ENCODE measurements at regions not wholly inside any gene's neighbourhood (a gene's known extent, or its start where the extent isn't known, plus 50 kb on each side); places are given as distances from the start of the nearest gene placed in this dataset.
"Not testable (repeated sequence)": the region's sequence is repeated elsewhere in the genome, so short reads cannot be mapped to it uniquely, and the experiment has no call there.

DNA sequence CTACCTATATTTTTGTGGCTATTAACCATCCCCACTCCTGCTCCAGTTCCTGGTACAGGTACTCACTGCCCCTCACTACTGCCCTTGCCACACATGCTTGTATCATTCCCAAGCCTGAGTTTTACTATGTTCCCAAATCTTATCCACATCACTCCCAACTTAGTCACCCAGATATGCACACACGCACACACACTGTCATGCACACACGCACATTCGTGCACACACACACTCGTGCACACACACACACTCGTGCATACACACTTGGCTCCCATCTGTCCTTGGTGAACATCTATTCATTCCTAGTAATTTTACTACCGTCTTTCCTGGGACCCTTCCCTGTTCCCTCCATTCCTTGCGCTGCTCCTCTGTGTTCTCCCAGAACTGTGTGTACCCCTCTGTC, 287.2 kb upstream of the RNF32 start:
- Histone ChIP-seq H3K27ac (no peak overlapping the region), H3K27me3 (replicated peaks; ENCODE audit: insufficient read depth) (no peaks in the 10 kb centered on the region), H3K9ac (no peak overlapping the region), H3K9me3 (ENCODE audit: low read depth) (no peaks in the 10 kb centered on the region), H3K4me2 (ENCODE audit: unreplicated experiment) (no peak overlapping the region), H3K36me3 (ENCODE audit: low read depth) (no peaks in the 10 kb centered on the region), H4K20me1 (ENCODE audit: insufficient read depth) (no peaks in the 10 kb centered on the region), H3K79me2 (ENCODE audit: insufficient read depth) (no peaks in the 10 kb centered on the region), H3K4me3 (no peak overlapping the region), H2AFZ (no peak overlapping the region), H3K4me1 (ENCODE audit: insufficient read depth) (no peaks in the 10 kb centered on the region), H3F3A (ENCODE audit: insufficient read depth) (no peaks in the 10 kb centered on the region), H3K9me2 (ENCODE audit: insufficient read depth) (no peaks in the 10 kb centered on the region)
- in situ Hi-C loops (cut with MboI), result no loop called here
- DNase-seq, result no peak
- 40 to 45% methylated on average over 7 of the region's 7 CpGs for WGBS, 2 experiments (ENCODE audit: low coverage in 1 of 2, low lambda C conversion rate in 2 of 2, missing lambda C conversion rate in 2 of 2)
- TF ChIP-seq EZH2phosphoT487 (IDR thresholded peaks at IDR 0.05; ENCODE audit: insufficient read depth, low read depth), result no peak
- no peak for TF ChIP-seq EZH2 (IDR thresholded peaks at IDR 0.05; ENCODE audit: insufficient read depth, poor library complexity, severe bottlenecking)

GRCh38 chr7:156347703-156348248, 292.8 kb upstream of the RNF32 start:
- H3K36me3 ChIP-seq (ENCODE audit: low read depth); H3K4me3 ChIP-seq; H3K27me3 ChIP-seq (replicated peaks; ENCODE audit: insufficient read depth); H2AFZ ChIP-seq; H3K9me2 ChIP-seq (ENCODE audit: insufficient read depth); H3F3A ChIP-seq (ENCODE audit: insufficient read depth); H3K4me1 ChIP-seq (ENCODE audit: insufficient read depth); DNase-seq; H3K27ac ChIP-seq; H3K79me2 ChIP-seq (ENCODE audit: insufficient read depth); H4K20me1 ChIP-seq (ENCODE audit: insufficient read depth); H3K9ac ChIP-seq; H3K4me2 ChIP-seq (ENCODE audit: unreplicated experiment); H3K9me3 ChIP-seq (ENCODE audit: low read depth); in situ Hi-C loops (cut with MboI): not testable (repeated sequence)
- WGBS, 2 experiments (ENCODE audit: low coverage in 1 of 2, low lambda C conversion rate in 2 of 2, missing lambda C conversion rate in 2 of 2), result 71 to 72% methylated on average over 19 to 23 of the region's 25 CpGs

DNA sequence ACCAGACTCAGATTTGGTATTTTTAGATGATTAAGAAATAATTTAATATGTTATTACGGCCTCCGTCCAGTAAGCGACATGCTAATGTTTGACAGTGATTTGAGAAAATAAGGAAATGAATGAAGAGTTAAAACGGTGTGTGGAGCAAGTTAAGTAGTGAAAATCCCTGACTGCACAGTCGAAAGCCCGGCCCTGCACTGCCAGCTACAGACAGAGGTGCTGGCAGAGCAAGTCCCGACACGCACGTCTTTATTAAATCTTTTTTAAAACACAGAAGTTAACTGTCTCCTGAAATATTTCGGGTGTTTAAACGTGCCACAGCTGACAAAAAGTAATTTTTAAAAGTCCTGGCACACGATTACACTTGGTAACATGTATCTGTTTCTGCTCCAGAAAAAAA, 293.4 kb upstream of the RNF32 start:
- Histone ChIP-seq H3K4me2 (ENCODE audit: unreplicated experiment) (no peak overlapping the region), H3K9ac (no peak overlapping the region), H3K79me2 (ENCODE audit: insufficient read depth) (no peaks in the 10 kb centered on the region), H3K9me2 (ENCODE audit: insufficient read depth) (no peaks in the 10 kb centered on the region), H3K4me3 (no peak overlapping the region), H4K20me1 (ENCODE audit: insufficient read depth) (no peaks in the 10 kb centered on the region), H3K9me3 (ENCODE audit: low read depth) (no peaks in the 10 kb centered on the region), H3K36me3 (ENCODE audit: low read depth) (no peaks in the 10 kb centered on the region), H3K4me1 (ENCODE audit: insufficient read depth) (no peaks in the 10 kb centered on the region), H3K27ac (no peak overlapping the region), H3F3A (ENCODE audit: insufficient read depth) (no peaks in the 10 kb centered on the region), H2AFZ (no peak overlapping the region), H3K27me3 (replicated peaks; ENCODE audit: insufficient read depth) (no peaks in the 10 kb centered on the region)
- 31 to 36% methylated on average over 12 of the region's 12 CpGs for WGBS, 2 experiments (ENCODE audit: low coverage in 1 of 2, low lambda C conversion rate in 2 of 2, missing lambda C conversion rate in 2 of 2)
- TF ChIP-seq EZH2phosphoT487 (IDR thresholded peaks at IDR 0.05; ENCODE audit: insufficient read depth, low read depth) (no peak), EZH2 (IDR thresholded peaks at IDR 0.05; ENCODE audit: insufficient read depth, poor library complexity, severe bottlenecking) (no peak)
- in situ Hi-C loops (cut with MboI), result no loop called here
- DNase-seq, result no peak

GRCh38 chr7:156344595-156344994, 296.0 kb upstream of the RNF32 start:
- H3K4me2 ChIP-seq (ENCODE audit: unreplicated experiment), result no peak overlapping the region
- DNase-seq, result no peak
- H3K9ac ChIP-seq, result no peak overlapping the region
- H3K4me1 ChIP-seq (ENCODE audit: insufficient read depth), result no peaks in the 10 kb centered on the region
- TF ChIP-seq EZH2 (IDR thresholded peaks at IDR 0.05; ENCODE audit: insufficient read depth, poor library complexity, severe bottlenecking), result no peak
- TF ChIP-seq EZH2phosphoT487 (IDR thresholded peaks at IDR 0.05; ENCODE audit: insufficient read depth, low read depth), result no peak
- no peaks in the 10 kb centered on the region for H4K20me1 ChIP-seq (ENCODE audit: insufficient read depth)
- H2AFZ ChIP-seq, result no peak overlapping the region
- H3K36me3 ChIP-seq (ENCODE audit: low read depth), result no peaks in the 10 kb centered on the region
- no peaks in the 10 kb centered on the region for H3K27me3 ChIP-seq (replicated peaks; ENCODE audit: insufficient read depth)
- no peaks in the 10 kb centered on the region for H3K9me3 ChIP-seq (ENCODE audit: low read depth)
- 38 to 42% methylated on average over 3 of the region's 3 CpGs for WGBS, 2 experiments (ENCODE audit: low coverage in 1 of 2, low lambda C conversion rate in 2 of 2, missing lambda C conversion rate in 2 of 2)
- H3K27ac ChIP-seq, result no peak overlapping the region
- in situ Hi-C loops (cut with MboI), result no loop called here
- no peaks in the 10 kb centered on the region for H3K79me2 ChIP-seq (ENCODE audit: insufficient read depth)
- no peak overlapping the region for H3K4me3 ChIP-seq
- H3K9me2 ChIP-seq (ENCODE audit: insufficient read depth), result no peaks in the 10 kb centered on the region
- H3F3A ChIP-seq (ENCODE audit: insufficient read depth), result no peaks in the 10 kb centered on the region

- TF ChIP-seq EZH2 (IDR thresholded peaks at IDR 0.05; ENCODE audit: insufficient read depth, poor library complexity, severe bottlenecking), result no peak
- no peak for TF ChIP-seq EZH2phosphoT487 (IDR thresholded peaks at IDR 0.05; ENCODE audit: insufficient read depth, low read depth)
- Histone ChIP-seq H3K9ac (no peak overlapping the region), H3K4me1 (ENCODE audit: insufficient read depth) (no peaks in the 10 kb centered on the region), H3F3A (ENCODE audit: insufficient read depth) (no peaks in the 10 kb centered on the region), H3K9me3 (ENCODE audit: low read depth) (no peaks in the 10 kb centered on the region), H3K9me2 (ENCODE audit: insufficient read depth) (no peaks in the 10 kb centered on the region), H2AFZ (no peak overlapping the region), H3K4me3 (no peak overlapping the region), H4K20me1 (ENCODE audit: insufficient read depth) (no peaks in the 10 kb centered on the region), H3K27ac (no peak overlapping the region), H3K79me2 (ENCODE audit: insufficient read depth) (no peaks in the 10 kb centered on the region), H3K27me3 (replicated peaks; ENCODE audit: insufficient read depth) (no peaks in the 10 kb centered on the region), H3K4me2 (ENCODE audit: unreplicated experiment) (no peak overlapping the region), H3K36me3 (ENCODE audit: low read depth) (no peaks in the 10 kb centered on the region)
- WGBS, 2 experiments (ENCODE audit: low coverage in 1 of 2, low lambda C conversion rate in 2 of 2, missing lambda C conversion rate in 2 of 2), result 27 to 32% methylated on average over 5 of the region's 5 CpGs
- in situ Hi-C loops (cut with MboI), result no loop called here
- no peak for DNase-seq
Measured at GRCh38 chr7:156334636-156335035, 305.9 kb upstream of the RNF32 start.

Measured in GM23248 (cell line).